KG1 (cell line): ENCODE measurements at regions not wholly inside any gene's neighbourhood (a gene's known extent, or its start where the extent isn't known, plus 50 kb on each side); places are given as distances from the start of the nearest gene placed in this dataset.
A peak's percentile ranks its signal among the peaks of the same experiment; 100 is the strongest.
"Not testable (repeated sequence)": the region's sequence is repeated elsewhere in the genome, so short reads cannot be mapped to it uniquely, and the experiment has no call there.

Experiments used
- DNase-seq: peaks from one replicate; lab custom pipeline; 2025; lab: John Stamatoyannopoulos, UW

GRCh38 chr18:14963246-14963645 lies 215.3 kb downstream of the ANKRD30B start:
- no peak for DNase-seq

DNA sequence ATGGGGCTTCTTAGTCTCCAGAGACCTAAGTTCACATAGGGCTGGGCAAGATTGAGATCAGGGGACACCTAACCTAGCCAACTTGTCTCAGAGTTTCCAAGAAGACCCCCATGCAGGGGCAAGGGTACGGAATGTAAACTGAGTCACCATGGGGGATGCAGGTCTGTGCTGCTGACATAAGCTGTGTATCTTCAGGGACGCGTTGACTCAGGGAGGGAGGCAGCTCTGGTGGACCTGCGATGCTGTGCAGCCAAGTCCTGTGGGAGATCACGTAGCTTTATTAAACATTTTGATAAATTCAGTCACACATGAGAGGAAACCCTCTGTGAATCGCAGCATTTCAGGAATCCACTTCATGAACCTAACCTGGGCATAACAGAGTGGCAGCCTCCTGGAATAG lies 216.0 kb downstream of the ANKRD30B start:
- no peak for DNase-seq

DNA sequence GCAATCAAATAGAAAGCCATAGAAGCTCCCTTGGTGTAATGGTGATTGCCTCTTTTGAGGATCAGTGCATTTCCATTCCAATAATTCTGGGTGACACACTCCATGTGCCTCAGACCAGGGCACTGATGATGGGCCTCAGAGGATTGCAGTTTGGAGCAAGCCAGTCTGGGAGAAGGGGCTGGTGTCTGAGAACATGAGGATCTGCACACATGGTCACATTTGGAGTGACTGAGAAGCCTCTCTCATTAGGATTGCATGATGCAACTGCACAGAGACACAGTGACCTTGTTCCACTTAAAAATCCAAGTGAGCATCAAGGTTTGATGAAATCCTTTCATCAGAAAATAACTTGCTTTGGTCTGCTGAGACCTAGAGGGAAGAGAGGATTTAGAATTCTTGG lies 216.4 kb downstream of the ANKRD30B start:
- no peak for DNase-seq

DNA sequence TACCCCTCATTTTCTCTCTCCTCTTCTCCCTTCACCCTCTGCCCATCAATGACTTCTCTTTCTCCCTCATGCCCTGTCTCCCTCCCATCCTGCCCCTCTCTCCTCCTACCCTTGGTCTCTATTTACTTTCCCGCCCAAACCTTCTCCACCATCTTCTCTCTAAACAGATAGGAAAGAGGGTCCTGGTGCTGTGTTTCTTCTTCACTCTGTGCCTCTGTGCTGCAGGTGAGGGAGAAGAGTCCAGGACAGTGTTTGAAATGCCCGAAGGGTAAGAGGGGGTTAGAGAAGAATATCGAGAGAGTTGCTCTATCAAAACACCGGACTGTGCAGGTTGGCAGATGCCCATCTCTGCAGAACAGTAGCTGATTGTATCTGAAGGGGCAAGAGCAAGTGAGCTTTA lies 217.0 kb downstream of the ANKRD30B start:
- DNase-seq = not testable (repeated sequence)

DNA sequence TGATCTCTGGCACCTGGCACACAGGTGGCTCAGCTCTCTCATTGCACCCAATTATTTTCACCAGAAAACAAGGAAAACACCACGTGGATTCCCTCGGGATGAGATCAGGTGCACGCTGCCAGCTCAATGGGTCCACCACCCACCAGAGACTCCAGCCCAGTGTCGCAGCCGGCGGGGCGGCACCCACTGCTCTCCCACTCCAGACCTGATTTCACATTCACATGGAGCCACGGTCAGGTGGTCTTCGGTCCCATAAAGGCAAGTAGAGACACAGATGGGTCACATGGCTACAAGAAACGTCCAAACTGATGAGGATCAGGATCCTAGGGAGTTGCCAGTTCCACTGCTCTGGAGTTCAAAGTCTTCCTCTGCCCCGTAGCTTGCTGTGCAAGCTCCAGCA lies 217.6 kb downstream of the ANKRD30B start:
- no peak for DNase-seq

GRCh38 chr18:14967246-14967645 lies 219.3 kb downstream of the ANKRD30B start:
- not testable (repeated sequence) for DNase-seq

- no peak for DNase-seq
Observed at GRCh38 chr18:14969500-14969899, 221.5 kb downstream of the ANKRD30B start.

DNA sequence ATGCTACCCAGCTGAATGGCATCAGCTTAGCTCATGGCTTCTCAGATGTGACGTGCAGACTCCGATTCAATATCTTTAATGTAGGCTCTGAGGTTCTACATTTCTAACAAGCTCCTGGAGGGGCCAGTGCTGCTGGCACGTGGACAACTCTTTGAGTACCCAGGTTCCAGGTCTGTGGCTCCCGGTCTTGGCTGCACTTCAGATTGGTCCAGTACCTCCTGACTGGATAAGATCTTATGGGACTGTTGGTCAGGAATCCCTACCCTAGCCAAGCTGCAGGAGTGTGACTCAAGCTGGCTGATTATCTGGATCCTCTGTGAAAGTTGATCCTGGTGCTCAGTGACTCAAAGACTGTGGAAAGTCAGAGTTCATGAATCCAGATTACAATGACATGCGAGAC lies 222.1 kb downstream of the ANKRD30B start:
- no peak for DNase-seq

- DNase-seq = no peak
Observed at GRCh38 chr18:14971461-14972185, 223.7 kb downstream of the ANKRD30B start.

GRCh38 chr18:14973421-14973820 lies 225.4 kb downstream of the ANKRD30B start:
- not testable (repeated sequence) for DNase-seq

GRCh38 chr18:14974088-14974487 lies 226.1 kb downstream of the ANKRD30B start:
- DNase-seq = no peak

GRCh38 chr18:14974576-14974975 lies 226.6 kb downstream of the ANKRD30B start:
- no peak for DNase-seq

DNA sequence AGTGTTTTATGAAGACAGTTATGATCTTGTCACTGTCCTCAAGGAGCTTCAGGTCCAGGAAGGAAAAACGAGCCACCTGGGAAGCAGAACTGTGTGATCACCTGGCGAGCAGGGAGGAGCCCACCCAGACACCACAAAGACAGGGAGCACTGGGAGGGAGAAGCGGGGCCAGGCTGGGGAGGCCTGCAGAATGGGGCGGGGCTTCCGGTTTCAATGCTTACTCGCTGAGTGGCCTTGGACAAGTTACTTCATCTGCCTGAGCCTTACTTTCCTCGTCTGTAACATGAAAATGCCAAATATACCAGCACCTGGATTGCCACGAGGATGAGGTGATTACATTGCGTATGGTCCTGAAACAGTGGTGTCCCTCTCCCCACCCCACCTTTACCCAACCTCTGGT lies 227.5 kb downstream of the ANKRD30B start:
- no peak for DNase-seq

- DNase-seq = no peak
Observed at GRCh38 chr18:14976736-14977430, 228.9 kb downstream of the ANKRD30B start.

DNA sequence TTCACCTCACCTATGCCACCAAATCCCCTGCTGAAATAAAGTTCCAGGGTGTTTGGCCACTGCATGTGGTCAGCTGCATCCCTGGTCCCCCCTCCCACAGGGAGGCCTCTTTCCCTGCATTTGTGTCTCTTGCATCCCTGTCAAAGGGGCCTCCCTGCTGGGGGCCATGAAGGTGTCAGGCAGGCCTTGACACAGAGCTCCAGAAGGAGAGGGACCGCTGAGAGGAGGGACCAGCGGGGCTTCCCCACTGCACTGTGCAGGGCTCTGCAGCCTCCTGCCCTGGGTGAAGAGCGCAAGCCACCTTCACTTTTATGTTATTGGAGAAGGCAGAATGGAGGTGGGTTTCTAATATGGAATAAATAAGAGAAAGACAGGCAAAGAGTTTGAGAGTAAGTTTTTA lies 230.2 kb downstream of the ANKRD30B start:
- DNase-seq = no peak

DNA sequence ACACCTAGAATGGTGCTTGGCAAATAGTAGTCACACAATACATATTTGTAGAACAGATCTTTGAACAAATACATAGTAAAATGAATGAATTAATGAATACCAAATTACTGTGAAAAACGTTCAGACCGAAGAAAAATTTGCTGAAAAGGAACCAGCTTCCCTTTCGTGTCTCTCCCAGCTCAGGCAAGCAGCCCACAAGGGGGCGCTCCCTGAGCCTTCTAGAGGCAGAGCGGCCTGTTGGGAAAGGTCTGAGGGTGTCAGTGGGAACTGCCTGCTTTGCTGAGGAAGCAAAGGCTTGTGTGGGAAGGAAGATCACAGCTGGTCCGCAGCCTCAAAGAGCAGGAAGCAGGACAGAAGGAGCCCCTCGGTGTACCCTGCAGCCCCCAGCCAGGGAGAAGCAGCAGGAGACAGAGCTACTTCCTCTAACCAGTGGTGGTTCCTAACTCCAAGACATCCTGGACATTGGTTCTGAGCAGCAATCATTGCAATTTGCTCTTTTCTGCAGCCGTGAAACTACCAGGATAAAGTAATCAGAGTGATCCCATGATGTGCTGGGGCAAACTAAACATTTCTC lies 231.1 kb downstream of the ANKRD30B start:
- peak; percentile 1 for DNase-seq

GRCh38 chr18:14979875-14980274 lies 231.9 kb downstream of the ANKRD30B start:
- DNase-seq = no peak

DNA sequence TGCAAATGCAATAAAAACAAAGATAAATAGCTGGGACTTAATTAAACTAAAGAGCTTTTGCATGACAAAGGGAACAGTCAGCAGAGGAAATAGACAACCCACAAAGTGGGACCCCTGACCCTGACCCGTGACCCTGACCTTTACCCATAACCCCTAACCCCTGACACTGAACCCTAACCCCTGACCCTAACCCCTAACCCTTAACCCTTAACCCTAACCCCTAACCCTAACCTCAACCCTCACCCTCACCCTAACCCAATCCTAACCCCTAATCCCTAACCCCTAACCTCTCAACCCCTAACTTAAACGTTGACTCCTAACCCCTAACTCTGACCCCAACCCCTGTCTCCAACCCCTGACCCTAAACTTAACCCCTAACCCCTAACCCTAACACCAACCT lies 236.6 kb downstream of the ANKRD30B start:
- DNase-seq = not testable (repeated sequence)

DNA sequence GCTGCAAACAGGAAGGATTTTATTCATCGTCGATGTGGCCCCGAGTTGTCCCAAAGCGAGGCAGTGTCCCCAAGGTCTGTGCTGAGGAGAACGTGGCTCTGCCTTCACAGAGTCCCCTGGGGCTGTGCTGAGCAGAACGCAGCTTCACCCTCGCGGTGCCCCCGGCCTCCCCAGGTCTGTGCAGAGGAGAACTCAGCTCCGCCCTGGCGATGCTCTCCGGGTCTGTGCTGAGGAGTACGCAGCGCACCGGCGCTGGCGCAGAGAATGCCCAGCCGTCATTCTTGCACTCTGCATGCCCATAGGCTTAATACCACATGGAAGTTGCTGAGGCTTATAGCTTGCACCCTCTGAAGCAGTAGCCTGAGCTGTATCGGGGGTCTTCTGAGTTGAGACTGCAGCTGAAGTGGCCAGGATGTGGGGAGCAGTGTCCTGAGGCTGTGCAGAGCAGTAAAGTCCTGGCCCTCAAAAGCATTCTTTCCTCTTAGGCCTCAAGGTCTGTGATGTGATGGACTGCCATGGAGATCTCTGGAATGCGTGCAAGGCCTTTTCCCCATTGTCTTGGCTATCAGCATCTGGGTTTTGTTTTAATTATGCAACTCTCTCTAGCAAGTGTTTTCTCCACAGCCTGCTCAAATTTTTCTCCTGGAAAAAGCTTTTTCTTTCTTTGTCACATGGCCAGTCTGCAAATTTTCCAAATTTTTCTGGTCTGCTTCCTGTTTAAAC lies 237.5 kb downstream of the ANKRD30B start:
- not testable (repeated sequence) for DNase-seq

- not testable (repeated sequence) for DNase-seq
Observed at GRCh38 chr18:14987377-14987776, 239.4 kb downstream of the ANKRD30B start.

- not testable (repeated sequence) for DNase-seq
Observed at GRCh38 chr18:14987960-14988710, 240.2 kb downstream of the ANKRD30B start.

DNA sequence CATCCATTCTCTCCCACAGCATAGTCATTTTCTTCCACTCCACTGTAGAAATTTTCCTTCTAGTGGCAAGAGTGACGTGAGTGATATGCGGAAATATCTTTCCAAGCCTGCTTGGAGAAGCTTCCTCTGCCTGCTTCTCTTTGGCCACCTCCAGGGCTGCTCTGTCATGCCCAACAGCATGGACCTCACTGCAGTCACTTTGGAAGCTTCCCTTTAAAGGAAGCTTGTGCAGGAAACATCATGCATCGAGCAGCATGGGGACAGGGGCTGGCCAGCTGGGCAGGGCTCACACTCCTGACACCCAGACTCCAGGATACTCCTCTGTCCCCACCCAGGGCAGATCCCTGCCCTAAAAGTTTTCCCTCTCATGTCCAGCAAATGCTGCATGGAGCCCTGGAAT lies 241.6 kb downstream of the ANKRD30B start:
- not testable (repeated sequence) for DNase-seq
